Stimulated activated CD4-positive, alpha-beta T cell treated with anti-CD3 and anti-CD28 coated beads, Interleukin-1b, Interleukin-23, amount 100 ng/mL, for 24 hours (primary cell): ENCODE measurements at regions not wholly inside any gene's neighbourhood (a gene's known extent, or its start where the extent isn't known, plus 50 kb on each side); places are given as distances from the start of the nearest gene placed in this dataset.
"Not testable (repeated sequence)": the region's sequence is repeated elsewhere in the genome, so short reads cannot be mapped to it uniquely, and the experiment has no call there.

Experiments used
- DNase-seq, 4 experiments: peaks; one replicate each; pipeline ENCODE4 v3.0.0-alpha.2; 2020; ENCODE audit warnings: low read depth in 4 of 4, low spot score in 1 of 4

DNA sequence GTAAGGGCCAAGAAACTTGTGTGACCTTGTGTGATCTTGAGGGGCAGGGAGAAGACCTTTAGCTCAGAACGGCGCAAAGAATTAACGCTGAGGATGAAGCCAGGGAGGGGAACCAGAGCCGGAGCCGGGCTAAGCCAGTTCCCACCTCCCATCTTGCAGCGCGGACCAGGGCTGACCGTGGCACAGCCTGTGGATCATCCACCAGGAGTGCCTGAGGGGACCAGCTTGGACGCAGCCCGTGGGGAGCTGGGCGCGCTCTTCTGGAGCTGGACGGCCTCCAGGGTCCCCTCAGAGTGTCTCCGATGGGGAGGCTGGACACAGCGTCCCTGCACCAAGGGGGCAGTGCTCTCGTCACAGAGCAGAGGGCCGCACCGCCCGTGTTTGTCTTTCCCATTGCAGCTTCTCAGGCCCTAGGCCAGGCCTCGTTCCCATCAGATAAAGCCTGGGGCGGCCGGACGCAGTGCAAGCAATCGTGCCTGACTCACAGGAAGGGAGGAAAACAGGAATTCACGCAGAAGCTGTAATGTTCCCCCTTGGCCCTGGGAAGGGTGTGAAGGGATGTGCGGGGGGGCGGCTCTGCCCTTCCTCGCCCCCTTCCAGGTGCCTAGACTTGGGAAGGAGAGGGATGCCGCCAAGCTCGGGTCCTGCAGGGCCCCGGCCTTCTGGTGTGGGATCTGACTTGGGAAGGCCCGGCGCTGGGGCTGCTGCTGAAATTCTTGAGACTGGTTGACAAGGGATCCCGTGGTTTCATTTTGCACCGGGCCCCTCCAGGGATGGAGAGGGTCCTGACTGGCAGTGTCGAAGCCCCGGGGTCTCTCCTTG lies 144.9 kb downstream of the NPIPB11 start:
- not testable (repeated sequence) for DNase-seq

DNA sequence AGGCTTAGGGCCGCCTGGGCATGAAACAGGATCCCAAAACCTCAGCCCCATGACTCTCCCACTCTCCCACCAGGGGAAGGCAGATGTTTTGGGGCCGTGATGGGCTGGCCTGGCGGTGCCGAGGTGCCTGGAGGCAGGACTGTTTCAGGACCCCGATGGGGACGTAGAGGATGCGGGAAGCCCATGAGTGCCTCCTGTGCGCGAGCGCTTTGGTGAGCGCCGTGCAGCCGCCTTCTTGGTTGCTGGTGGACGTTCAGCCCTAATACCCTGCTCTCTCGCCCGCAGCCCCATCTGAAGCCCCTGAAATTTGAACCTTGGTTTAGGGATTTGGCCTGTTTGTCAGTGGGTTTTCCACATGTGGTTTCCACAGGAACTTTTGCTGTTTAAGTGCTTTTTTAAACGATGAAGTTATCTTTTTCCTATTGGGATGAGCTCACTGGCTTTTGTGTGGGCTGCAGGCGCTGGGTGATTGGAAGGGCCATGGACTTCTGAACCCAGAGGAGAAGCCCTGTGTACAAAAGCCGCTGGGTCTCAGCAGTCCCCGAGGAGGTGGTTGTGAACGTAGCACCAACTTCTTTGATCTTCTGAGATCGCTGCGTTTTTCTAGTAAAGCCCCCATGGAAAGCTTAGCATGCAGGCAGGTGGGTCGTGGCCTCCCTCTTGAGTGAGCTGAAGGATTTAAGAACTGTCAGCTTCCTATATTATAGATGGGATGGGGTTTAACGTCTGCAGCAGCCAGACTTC lies 145.7 kb downstream of the NPIPB11 start:
- DNase-seq: not testable (repeated sequence)

DNA sequence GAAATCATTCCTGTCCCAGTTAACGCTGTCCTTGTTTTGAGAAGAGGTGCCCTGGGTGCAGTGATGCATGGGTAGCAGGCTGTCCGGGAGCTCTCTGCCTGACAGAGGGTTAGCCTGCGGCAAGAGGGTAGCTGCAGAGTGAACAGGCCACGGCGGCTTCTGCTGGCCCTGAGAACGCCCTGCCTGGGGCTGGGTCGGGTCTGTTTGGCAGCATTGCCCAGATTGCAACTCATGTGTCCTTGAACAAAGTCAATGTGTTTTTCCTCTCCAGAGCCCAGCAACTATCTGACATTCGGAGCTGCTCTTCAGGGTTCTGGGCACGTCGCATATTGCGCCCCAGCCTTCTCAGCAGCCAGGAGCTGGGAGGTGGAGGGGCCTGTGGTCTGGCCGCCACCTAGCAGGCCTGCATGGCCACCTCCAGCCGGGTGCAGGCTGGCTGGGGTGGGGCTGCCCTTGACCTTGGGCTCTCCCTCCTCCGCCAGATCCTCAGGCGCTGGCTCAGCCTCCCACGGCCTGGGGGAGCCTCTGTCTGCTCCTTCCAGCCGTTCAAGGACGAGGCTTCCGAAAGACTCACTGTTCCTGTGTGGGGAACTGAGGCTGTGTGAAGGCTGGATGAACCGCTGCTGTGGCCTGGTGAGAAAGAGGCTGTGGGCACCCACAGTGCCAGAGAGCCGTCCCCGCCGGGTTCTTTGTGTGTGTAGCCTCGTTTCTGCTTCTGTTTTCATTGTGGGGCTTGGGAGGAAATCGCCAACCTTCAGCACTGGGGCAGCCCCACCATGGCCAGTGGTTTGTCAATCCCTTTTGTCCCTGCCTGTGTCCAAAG lies 146.7 kb downstream of the NPIPB11 start:
- DNase-seq: not testable (repeated sequence)

DNA sequence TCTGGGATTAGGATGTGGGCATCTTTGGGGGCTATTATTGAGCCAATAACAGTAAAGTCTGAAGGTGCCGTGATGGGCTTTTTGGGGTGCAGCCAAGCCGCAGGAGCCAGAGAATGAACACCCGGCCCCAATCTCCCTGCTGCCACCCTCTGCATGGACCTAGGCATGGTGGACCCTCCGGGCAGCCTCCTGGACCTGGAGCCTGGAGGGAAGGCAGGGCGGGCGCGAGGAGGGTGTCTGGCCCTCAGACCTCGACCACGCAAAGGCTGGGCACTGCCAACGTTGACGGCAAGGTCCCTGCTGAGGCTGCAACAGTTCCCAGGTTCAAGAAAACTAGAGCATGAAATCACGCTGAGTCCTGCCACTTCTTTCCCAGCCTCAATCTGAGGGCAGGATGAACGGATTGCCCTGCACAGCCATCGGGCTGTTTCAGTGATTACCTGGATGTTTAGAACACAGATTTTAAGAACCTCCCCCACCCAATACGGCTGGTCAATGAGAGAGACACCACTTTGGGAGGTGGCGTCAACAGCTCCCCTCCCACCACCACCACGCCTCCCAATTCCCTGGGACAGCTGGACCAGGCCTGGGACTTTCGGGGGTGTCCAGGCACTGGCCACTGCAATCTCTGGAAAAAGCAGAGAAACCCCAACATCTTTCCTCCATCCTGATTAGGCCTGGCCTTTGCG lies 147.4 kb downstream of the NPIPB11 start:
- DNase-seq: not testable (repeated sequence)

DNA sequence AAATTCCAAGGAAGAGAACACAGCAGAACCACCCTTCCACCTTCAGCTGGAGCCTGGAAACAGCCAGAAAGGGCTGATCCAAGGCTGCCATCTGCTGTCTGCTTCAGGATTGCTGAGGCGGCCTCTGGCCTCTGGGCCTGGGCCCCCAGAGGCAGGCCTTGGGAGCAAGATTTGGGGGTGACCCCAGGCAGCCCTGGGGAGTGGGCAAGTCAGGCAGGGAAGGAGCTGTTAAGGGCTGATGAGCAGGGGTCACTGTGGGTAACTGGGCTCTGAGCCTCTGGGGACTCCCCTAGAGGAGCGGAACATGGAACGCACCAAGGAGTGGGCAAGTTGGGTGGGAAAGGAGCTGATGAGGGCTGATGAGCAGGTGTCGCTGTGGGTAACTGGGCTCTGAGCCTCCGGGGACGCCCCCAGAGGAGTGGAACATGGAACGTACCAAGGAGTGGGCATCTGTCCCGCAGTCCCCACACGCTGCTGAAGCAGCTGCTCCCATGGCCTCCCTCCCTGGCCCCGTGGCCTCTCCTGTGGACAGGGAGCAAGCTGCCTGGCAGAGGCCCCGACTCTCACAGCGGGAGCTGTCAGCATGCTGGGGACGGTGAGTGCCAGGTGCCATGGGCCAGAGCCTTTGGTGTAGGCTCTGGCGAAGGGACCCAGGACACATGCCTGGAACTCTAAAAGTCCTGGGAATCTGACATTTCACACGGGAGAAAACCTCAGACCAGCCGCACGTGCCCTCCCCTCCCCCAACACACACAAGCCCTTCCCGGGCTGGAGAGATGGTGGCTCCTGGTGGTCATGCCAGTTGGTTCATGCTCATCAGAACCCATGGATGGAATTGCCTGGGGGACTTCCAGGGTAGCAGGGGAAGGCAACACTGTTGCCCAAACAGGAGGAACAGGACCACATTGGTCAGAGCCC lies 148.8 kb downstream of the NPIPB11 start:
- DNase-seq: not testable (repeated sequence)

DNA sequence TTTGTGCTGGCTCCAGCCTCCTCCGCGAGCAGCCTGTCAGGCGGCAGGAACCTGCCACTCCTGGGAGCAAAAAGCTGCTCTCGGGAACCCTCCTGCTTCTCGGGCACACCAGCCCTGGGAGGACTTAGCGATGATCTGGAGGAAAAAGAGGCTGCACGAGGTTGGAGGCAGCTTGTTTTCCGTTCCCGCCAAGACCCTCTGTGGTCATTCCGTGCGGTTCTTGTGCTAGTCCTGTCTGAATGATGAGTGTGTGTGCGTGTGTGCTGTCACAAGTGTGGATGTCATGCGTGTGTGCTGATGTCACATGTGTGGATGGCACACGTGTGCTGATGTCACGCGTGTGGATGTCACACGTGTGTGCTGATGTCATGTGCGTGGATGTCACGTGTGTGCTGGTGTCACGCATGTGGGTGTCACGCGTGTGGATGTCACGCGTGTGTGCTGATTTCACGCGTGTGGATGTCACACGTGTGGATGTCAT lies 150.0 kb downstream of the NPIPB11 start:
- no peak for DNase-seq

DNA sequence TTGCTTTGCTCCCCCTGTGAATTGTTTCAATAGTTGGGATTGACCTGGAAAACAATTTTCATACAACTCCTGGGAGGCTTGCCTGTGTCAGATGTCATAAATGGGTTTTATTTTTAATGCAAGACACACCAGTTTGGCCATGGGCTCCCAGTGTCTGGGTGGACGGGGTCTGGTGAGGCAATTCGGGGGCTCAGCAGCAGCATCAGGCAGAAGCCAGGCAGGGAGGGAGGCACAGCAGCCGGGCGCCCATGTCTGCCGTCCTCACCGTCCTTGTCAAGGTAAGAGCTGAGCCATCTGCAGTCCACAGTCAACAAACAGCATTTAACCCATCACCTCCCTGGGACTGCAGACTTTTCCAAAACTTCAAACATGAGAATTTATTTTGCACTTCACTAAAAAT lies 150.6 kb downstream of the NPIPB11 start:
- DNase-seq: not testable (repeated sequence)

DNA sequence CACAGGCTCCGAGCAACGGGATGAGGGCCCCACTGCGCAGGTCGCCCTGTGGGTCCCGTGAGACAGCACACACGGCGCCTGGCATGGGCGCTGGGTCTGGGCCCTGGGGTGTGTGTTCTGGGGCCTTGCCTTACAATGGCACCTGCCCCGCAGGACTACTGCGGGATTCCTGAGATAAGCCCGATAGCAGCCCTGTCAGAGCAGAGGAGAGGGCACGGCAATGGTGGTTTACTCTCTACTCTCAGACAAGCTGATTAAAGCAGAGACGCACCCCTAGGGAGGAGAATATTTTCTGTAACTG lies 151.1 kb downstream of the NPIPB11 start:
- DNase-seq: not testable (repeated sequence)

DNA sequence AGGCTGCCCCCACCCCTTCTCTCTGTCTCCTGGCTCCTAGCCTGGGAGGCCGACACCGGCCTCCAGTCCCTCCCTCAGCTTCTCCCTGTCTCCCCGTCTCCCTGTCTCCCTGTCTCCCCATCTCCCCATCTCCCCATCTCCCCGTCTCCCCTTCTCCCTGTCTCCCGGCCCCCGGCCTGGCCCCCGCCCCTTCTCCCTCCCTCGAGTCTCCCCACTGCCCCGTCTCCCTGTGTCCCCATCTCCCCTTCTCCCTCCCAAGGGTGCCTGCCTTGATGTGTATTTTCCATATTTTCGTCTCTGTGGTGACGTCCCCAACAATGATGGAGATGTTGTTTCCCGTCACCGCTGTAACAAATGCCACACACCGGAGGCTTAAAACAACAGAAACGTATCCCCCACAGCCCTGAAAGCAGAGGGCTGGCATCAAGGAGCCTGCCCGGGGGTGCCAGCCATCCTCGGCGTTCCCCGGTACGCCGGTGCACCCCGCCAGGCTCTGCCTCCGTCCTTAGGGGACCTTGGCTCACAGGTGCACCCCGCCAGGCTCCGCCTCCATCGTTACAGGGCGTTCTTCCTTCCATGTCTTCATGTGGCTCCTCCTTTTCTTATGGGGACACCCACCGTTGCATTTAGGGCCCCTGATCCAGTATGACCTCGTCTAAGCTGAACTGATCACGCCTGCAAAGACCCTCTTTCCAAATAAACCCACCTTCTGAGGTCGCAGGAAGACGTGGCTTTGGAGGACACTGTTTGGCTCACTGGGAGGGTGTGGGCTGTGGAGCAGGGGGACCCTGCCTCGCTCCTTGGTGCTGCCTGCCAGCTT lies 151.6 kb downstream of the NPIPB11 start:
- no peak for DNase-seq

DNA sequence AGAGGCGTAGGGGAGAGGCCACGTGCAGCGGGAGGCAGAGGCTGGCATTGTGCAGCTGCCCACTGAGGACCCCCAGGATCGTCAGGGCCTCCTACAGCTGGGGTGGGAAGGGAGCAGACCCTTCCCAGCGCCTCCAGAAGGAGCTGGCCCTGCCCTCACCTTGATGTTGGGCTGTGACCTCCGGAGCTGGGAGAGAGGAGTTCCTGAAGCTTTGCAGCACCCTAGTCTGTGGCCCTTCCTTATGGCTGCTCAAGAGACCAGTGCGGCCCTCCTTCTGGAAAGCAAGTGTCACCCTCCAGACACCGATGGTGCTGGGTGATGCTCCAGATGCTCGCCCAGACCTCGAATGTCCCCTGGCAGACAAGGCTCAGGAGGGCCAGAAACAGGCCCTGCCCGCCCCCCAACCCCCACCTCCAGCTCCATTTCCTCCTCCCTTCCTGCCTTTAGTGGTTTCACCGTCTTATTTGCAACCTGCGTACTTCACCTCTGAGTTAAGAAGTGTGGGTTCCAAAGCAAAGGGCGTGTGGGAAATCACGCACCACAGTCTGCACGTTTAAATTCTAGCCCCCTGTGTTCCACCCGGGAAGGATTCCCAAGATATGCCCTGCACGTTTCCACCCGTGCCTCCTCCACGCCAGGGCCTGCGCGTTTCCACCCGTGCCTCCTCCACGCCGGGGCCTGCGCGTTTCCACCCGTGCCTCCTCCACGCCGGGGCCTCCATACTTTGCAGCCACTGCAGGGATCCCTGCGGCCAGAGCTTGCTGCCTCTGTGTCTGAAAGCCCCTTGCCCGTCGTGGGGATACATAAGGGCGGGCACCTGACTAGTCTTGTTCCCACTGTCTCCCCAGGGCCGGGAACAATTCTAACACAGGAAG lies 152.6 kb downstream of the NPIPB11 start:
- DNase-seq: not testable (repeated sequence)

DNA sequence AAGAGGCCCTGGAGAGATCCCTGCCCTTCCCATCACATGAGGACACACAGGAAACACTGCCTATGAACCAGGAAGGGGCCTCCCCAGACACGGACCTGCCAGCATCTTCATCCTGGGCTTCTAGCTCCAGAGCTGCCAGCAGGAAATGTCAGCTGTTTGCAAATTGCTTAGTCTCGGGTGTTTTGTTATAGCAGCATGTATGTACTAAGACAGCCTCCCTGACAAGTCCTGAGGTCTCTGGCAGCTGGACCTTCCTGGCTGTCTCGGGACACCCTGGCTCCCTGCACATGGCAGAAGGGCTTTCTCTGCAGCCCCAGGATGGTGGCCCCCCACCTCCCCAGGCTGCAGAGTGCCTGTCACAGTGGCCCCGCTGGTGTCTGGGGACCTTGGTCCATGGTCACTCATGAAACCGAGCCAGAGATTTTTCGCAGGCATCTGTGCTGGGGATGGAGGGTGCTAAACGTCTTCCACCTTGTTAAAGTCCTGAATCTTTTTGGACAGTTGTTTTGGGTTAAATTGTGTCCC lies 153.4 kb downstream of the NPIPB11 start:
- not testable (repeated sequence) for DNase-seq

DNA sequence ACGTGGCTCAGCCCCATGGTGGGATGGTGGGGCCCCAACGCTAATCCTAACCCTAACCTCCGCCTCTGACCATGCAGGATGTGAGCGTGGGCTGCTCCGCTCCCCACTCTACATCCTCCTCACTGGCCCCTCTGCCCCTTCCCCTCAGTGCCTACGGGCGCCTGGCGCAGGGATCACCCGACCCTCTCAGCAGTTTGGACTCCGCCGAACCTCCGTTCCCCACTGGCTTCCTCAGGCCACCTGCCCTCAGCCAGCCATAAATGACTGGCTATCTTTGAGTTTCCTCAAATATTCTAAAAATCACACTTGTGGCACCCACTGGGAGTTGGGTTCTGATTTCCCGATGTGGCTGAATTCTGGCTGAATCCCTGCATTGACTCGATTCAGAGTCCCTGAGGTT lies 154.2 kb downstream of the NPIPB11 start:
- DNase-seq: not testable (repeated sequence)

DNA sequence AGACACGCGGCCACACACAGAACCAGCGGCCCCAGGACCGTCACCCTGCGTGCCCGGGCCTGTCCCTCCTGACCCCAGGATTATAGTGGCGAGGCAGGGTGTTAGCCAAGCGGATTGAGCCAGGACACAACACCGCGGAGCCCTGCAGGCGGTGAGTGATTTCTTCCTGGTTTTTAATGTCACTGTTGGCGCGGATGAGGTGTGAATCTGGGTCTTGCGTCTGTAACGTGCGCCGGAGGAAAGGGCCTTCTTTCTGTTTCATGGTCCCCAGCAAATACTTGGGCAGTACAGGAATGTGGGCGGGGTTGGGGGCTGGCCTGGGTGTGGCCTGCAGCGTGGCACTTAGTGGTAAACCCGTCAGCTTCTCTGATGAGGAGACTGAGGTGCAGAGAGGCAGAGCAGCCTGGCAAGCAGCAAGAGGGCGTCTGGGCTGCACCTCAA lies 154.9 kb downstream of the NPIPB11 start:
- DNase-seq: not testable (repeated sequence)

DNA sequence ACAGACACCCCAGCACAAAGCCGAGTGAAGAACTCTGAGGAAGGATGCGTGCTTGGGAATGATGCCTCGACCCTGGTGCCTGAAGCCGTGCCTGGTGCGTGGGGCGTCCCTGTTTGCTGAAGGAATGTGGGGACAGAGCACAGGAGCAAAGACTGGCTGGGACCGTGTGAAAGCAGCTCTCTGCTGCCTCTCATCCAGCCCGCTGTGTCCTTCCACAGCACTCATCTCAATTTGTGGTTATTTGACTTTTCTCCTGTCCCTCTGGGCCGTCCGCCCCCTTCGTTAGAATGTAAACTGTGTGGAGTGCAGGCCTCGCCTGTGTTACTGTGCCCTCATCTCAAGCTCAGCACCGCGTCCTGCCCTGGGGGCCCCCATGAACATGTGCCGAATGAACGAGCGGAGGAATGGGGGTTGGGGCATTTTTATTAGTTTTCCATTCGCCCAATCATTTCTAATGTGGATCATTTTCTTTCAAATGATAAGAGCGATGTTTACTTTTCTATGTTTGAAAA lies 155.5 kb downstream of the NPIPB11 start:
- DNase-seq: not testable (repeated sequence)

DNA sequence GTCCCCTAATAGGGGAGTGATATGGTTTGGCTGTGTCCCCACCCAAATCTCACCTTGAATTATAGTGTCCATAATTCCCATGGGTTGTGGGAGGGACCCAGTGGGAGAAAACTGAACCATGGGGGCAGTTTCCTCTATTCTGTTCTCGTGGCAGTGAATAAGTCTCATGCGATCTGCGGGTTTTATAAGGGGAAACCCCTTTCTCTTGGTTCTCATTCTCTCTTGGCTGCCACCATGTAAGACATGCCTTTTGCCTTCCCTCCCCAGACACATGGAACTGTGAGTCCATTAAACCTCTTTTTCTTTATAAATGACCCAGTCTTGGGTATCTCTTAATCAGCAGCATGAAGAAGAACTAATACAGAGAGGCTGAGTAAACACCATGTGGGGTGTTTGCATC lies 156.0 kb downstream of the NPIPB11 start:
- DNase-seq: not testable (repeated sequence)

DNA sequence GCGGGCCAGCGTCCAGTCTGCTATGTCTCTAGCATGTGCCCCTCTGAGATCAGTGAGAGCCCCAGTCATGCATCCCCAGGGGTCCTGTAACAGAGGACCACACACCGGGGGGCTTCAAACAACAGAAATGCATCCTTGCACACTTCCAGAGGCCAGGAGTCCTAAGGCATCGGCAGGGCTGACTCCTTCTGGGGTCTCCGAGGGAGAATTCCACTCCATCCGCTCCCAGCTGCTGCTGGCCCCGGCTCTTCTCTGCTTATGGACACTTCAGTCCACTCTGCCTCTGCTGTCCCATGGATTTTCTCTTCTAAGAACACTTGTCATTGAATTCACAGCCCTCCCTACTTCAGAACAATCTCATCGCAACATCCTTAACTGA lies 157.6 kb downstream of the NPIPB11 start:
- DNase-seq: not testable (repeated sequence)

DNA sequence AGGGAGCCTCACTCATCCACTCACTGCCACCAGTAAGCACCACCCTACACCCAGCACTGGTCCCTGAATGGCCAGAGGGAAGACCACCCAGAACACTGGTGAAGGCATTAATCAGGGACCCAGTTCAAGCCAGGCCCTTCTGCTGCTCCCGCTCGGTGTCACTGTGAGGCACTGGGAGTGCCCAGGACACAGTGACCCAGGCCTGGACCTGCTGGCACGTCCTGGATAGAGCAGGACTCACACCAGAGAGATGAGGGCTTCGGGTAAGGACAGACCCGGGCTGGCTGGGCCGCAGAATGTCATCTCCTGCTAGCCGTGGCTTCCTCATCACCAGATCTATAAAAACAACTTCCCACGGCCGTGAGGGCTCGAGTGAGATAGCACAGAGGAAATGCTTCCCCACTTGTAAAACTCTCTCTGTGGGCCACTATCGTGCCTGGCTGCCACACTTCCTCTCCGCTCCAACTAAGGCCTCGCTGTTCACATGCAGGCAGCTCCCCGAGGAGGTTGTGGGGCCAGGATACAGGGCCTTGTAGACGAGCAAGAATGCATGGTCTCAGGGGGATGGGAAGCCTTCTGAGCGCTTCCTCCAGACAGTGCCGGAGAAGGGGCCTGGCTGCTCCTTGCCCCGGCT lies 158.1 kb downstream of the NPIPB11 start:
- DNase-seq: not testable (repeated sequence)
